HCT116 (cell line): ENCODE measurements at regions not wholly inside any gene's neighbourhood (a gene's known extent, or its start where the extent isn't known, plus 50 kb on each side); places are given as distances from the start of the nearest gene placed in this dataset.

Source experiments
- ATAC-seq: fragments of 200-7000 bp; cut with Tn5 transposase; 2 replicates; pipeline ENCODE4 v1.9.1; 2020; ENCODE audit warnings: mild to moderate bottlenecking, moderate library complexity
- BruUV-seq: library from RNA; stranded (reverse); fragments of 400-500 nt; replicated peaks from 2 replicates; lab custom pipeline; 2021; lab: Mats Ljungman, UMichigan
- CTCF ChIA-PET: fragments of 300-600 bp; sonication (Branson Sonifier 250); formaldehyde crosslinking; loops from one replicate; lab custom pipeline; 2021; ENCODE audit warnings: antibody characterized with exemption; lab: Charles Lee
- POLR2A ChIA-PET: fragments of 300-600, 350-600 bp; sonication (Branson Sonifier 250); formaldehyde crosslinking; loops from one replicate; lab custom pipeline; 2021; ENCODE audit warnings: antibody characterized with exemption; lab: Charles Lee
- RAD21 ChIA-PET, 2 experiments: fragments of 300-600 bp; sonication (Branson Sonifier 250); formaldehyde crosslinking; loops; one replicate each; lab custom pipeline; 2023; ENCODE audit warnings: low total read pairs in 2 of 2; ENCODE audit not compliant: uncharacterized antibody in 2 of 2, unreplicated experiment in 2 of 2, low non-redundant PET in 1 of 2; lab: Charles Lee
- DNase-seq: peaks from one replicate; pipeline ENCODE4 v3.0.0-alpha.2; 2010; ENCODE audit warnings: low read depth, low spot score
- H2AFZ ChIP-seq: fragments of 200-600 bp; shearing (Covaris generic), sonication (generic); 2 replicates; pipeline ENCODE4 v1.6.1; 2017; ENCODE audit warnings: low read depth, mixed run types, mixed read lengths, antibody characterized with exemption, low read length; ENCODE audit not compliant: poor library complexity, severe bottlenecking
- H3K27ac ChIP-seq: 2 replicates; pipeline ENCODE4 v1.5.1; 2012; ENCODE audit warnings: low read depth, low read length
- H3K27me3 ChIP-seq: fragments of 200-600 bp; sonication (generic); 2 replicates; pipeline ENCODE4 v1.6.1; 2016; ENCODE audit warnings: mixed run types, low read length, mixed read lengths; ENCODE audit not compliant: insufficient read depth
- H3K36me3 ChIP-seq, 2 experiments: fragments of 200-500 bp in 1 of 2; fragments of 200-600 bp in 1 of 2; sonication (Bioruptor generic) in 1 of 2; sonication (generic) in 1 of 2; 2 replicates each; pipeline versions ENCODE4 v1.5.1 to v1.6.1; 2014 to 2016; ENCODE audit warnings: low read length in 2 of 2, inconsistent platforms in 1 of 2, mixed read lengths in 1 of 2, mixed run types in 1 of 2; ENCODE audit not compliant: insufficient read depth in 2 of 2, control insufficient read depth in 1 of 2
- H3K4me1 ChIP-seq, 2 experiments: fragments of 200-600 bp in 1 of 2; sonication (generic) in 1 of 2; 2 replicates each; pipeline versions ENCODE4 v1.5.1 to v1.6.1; 2012 to 2017; ENCODE audit warnings: low read length in 2 of 2, inconsistent platforms in 1 of 2, mild to moderate bottlenecking in 1 of 2, mixed read lengths in 1 of 2, mixed run types in 1 of 2, moderate library complexity in 1 of 2; ENCODE audit not compliant: insufficient read depth in 2 of 2, control insufficient read depth in 1 of 2
- H3K4me2 ChIP-seq: fragments of 200-600 bp; sonication (generic); 2 replicates; pipeline ENCODE4 v1.6.1; 2017; ENCODE audit warnings: mixed run types, low read length, mixed read lengths
- H3K4me3 ChIP-seq, 2 experiments: fragments of 200-600 bp in 1 of 2; sonication (generic) in 1 of 2; replicated peaks in 1 of 2; 2 replicates each; pipeline ENCODE4 v1.5.1; 2011 to 2016; ENCODE audit warnings: low read length in 2 of 2, control low read depth in 1 of 2, low read depth in 1 of 2, mild to moderate bottlenecking in 1 of 2, mixed read lengths in 1 of 2, mixed run types in 1 of 2
- H3K79me2 ChIP-seq: fragments of 200-600 bp; sonication (generic); 2 replicates; pipeline ENCODE4 v1.6.1; 2017; ENCODE audit warnings: mild to moderate bottlenecking, mixed run types, low read length, moderate library complexity, mixed read lengths; ENCODE audit not compliant: insufficient read depth
- H3K9ac ChIP-seq: fragments of 200-600 bp; sonication (generic); 2 replicates; pipeline ENCODE4 v1.6.1; 2016; ENCODE audit warnings: low read length, mixed read lengths
- H3K9me2 ChIP-seq: fragments of 200-600 bp; sonication (generic), shearing (Covaris generic); 2 replicates; pipeline ENCODE4 v1.6.1; 2017; ENCODE audit warnings: mixed run types, mild to moderate bottlenecking, moderate library complexity; ENCODE audit not compliant: insufficient read depth
- H3K9me3 ChIP-seq, 2 experiments: fragments of 200-500 bp in 1 of 2; fragments of 200-600 bp in 1 of 2; sonication (Bioruptor generic) in 1 of 2; sonication (generic) in 1 of 2; 2 replicates each; pipeline ENCODE4 v1.6.1; 2014 to 2017; ENCODE audit warnings: low read length in 2 of 2, mixed read lengths in 2 of 2, inconsistent platforms in 1 of 2, low read depth in 1 of 2, mild to moderate bottlenecking in 1 of 2, mixed run types in 1 of 2, moderate library complexity in 1 of 2; ENCODE audit not compliant: control insufficient read depth in 1 of 2, insufficient read depth in 1 of 2
- H4K20me1 ChIP-seq: fragments of 200-600 bp; sonication (generic), shearing (Covaris generic); 2 replicates; pipeline ENCODE4 v1.6.1; 2017; ENCODE audit warnings: mixed run types, mild to moderate bottlenecking, moderate library complexity; ENCODE audit not compliant: insufficient read depth
- ELF1 ChIP-seq: IDR thresholded peaks from 2 replicates; pipeline ENCODE4 v1.6.1; 2012; ENCODE audit warnings: low read depth, borderline replicate concordance
- EZH2phosphoT487 ChIP-seq: fragments of 200-600 bp; IDR thresholded peaks from 2 replicates; pipeline ENCODE4 v1.6.1; 2018; ENCODE audit warnings: antibody characterized with exemption, borderline replicate concordance
- MAX ChIP-seq: IDR thresholded peaks from 2 replicates; pipeline ENCODE4 v1.6.1; 2012
- POLR2AphosphoS5 ChIP-seq: IDR thresholded peaks from 2 replicates; pipeline ENCODE4 v1.6.1; 2011; ENCODE audit warnings: mild to moderate bottlenecking, low read depth, low read length, moderate library complexity
- RAD21 ChIP-seq: IDR thresholded peaks from 2 replicates; pipeline ENCODE4 v1.6.1; 2012; ENCODE audit warnings: low read depth, mild to moderate bottlenecking
- REST ChIP-seq: IDR thresholded peaks from 2 replicates; pipeline ENCODE4 v1.6.1; 2012; ENCODE audit warnings: low read depth
- SP1 ChIP-seq: IDR thresholded peaks from 2 replicates; pipeline ENCODE4 v1.6.1; 2012; ENCODE audit warnings: low read depth
- TCF7L2 ChIP-seq: IDR thresholded peaks from 2 replicates; pipeline ENCODE4 v1.7.0; 2011; ENCODE audit warnings: borderline replicate concordance, inconsistent platforms; ENCODE audit not compliant: insufficient read depth, insufficient read length; ENCODE audit errors: extremely low read depth
- intact Hi-C: fragments of 100-400 bp; cut with micrococcal nuclease; formaldehyde crosslinking; loops from 2 replicates; pipeline ENCODE4 v1.10.0; 2022
- TF ChIP-seq, protein P1 (sequence below), 3 experiments: fragments of 200-600 bp in 1 of 3; sonication (generic) in 1 of 3; IDR thresholded peaks in 2 of 3; conservative IDR thresholded peaks in 1 of 3; 2 replicates each; pipeline ENCODE4 v1.5.1; 2012 to 2017; ENCODE audit warnings: low read depth in 2 of 3, low read length in 2 of 3, antibody characterized with exemption in 1 of 3, borderline replicate concordance in 1 of 3, control low read depth in 1 of 3, mild to moderate bottlenecking in 1 of 3, mixed read lengths in 1 of 3, mixed run types in 1 of 3, moderate library complexity in 1 of 3; ENCODE audit not compliant: insufficient read depth in 1 of 3

GRCh38 chr1:244286341-244286740 lies 165.4 kb downstream of the ADSS2 start:
- ChIA-PET POLR2A (no interaction called here), RAD21 (no interaction called here), CTCF (interaction anchor here (1.4 kb wide), 1 partner anchor 13 kb away, joined by 4 read pairs; no protein-coding TSS in a partner anchor)
- Histone ChIP-seq H3K4me2 (no peak overlapping the region), H3K9ac (no peak overlapping the region), H3K9me3 (no peaks in the 10 kb centered on the region), H3K27me3 (no peaks in the 10 kb centered on the region), H2AFZ (no peak overlapping the region), H3K4me3 (no peak overlapping the region), H3K4me1 (no peaks in the 10 kb centered on the region), H4K20me1 (no peaks in the 10 kb centered on the region), H3K79me2 (no peaks in the 10 kb centered on the region), H3K36me3 (no peaks in the 10 kb centered on the region), H3K9me2 (no peaks in the 10 kb centered on the region), H3K27ac (no peak overlapping the region)
- DNase-seq (no peak), ATAC-seq (no peak)
- intact Hi-C loops, result no loop called here
- BruUV-seq, result no TSS peak
- TF ChIP-seq REST (no peak), SP1 (no peak), POLR2AphosphoS5 (no peak), EZH2phosphoT487 (no peak), ELF1 (no peak), RAD21 (no peak), TCF7L2 (no peak), MAX (no peak)
- TF ChIP-seq, protein P1, sequence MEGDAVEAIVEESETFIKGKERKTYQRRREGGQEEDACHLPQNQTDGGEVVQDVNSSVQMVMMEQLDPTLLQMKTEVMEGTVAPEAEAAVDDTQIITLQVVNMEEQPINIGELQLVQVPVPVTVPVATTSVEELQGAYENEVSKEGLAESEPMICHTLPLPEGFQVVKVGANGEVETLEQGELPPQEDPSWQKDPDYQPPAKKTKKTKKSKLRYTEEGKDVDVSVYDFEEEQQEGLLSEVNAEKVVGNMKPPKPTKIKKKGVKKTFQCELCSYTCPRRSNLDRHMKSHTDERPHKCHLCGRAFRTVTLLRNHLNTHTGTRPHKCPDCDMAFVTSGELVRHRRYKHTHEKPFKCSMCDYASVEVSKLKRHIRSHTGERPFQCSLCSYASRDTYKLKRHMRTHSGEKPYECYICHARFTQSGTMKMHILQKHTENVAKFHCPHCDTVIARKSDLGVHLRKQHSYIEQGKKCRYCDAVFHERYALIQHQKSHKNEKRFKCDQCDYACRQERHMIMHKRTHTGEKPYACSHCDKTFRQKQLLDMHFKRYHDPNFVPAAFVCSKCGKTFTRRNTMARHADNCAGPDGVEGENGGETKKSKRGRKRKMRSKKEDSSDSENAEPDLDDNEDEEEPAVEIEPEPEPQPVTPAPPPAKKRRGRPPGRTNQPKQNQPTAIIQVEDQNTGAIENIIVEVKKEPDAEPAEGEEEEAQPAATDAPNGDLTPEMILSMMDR (IDR thresholded peaks at IDR 0.05 in 2 of 3, conservative IDR thresholded peaks at IDR 0.05 in 1 of 3; ENCODE audit: borderline replicate concordance in 1 of 3, insufficient read depth in 1 of 3, low read depth in 2 of 3, low read length in 2 of 3), result no peak
